ENCODE measurements at regions not wholly inside any gene's neighbourhood (a gene's known extent, or its start where the extent isn't known, plus 50 kb on each side); places are given as distances from the start of the nearest gene placed in this dataset.

GRCh38 chr6:5851261-5851757 is 155.4 kb downstream of the NRN1 start:
- H3K4me3 ChIP-seq (ENCODE audit: low read depth, low read length): peak overlapping the region; percentile 53

GRCh38 chr6:5850848-5851255 is 155.9 kb downstream of the NRN1 start:
- Histone ChIP-seq H3K27me3 (ENCODE audit: control insufficient read depth, insufficient read depth, low read length) (no peaks in the 10 kb centered on the region), H3K4me2 (ENCODE audit: low read length) (peak overlapping the region; percentile 72), H3K27ac (no peak overlapping the region), H3K4me3 (ENCODE audit: low read depth, low read length) (peak overlapping the region; percentile 53), H3K36me3 (ENCODE audit: control insufficient read depth, insufficient read depth, low read length) (no peaks in the 10 kb centered on the region), H3K9ac (no peak overlapping the region), H2AFZ (peak overlapping the region; percentile 92), H3K79me2 (no peaks in the 10 kb centered on the region), H3K9me3 (ENCODE audit: control insufficient read depth, low read length) (peaks cover 2% of the 10 kb centered on the region), H3K4me1 (no peaks in the 10 kb centered on the region)
- TF ChIP-seq CTCF (IDR thresholded peaks at IDR 0.05): no peak

More at GRCh38 chr6:5851261-5851757, 155.4 kb downstream of the NRN1 start:
- no peaks in the 10 kb centered on the region for H3K4me1 ChIP-seq
- no peak overlapping the region for H3K27ac ChIP-seq
- H3K36me3 ChIP-seq (ENCODE audit: control insufficient read depth, insufficient read depth, low read length): no peaks in the 10 kb centered on the region
- H3K9me3 ChIP-seq (ENCODE audit: control insufficient read depth, low read length): peaks cover 2% of the 10 kb centered on the region
- no peak overlapping the region for H3K9ac ChIP-seq
- no peak for TF ChIP-seq CTCF (IDR thresholded peaks at IDR 0.05)
- H3K79me2 ChIP-seq: no peaks in the 10 kb centered on the region
- H3K4me2 ChIP-seq (ENCODE audit: low read length): peak overlapping the region; percentile 72
- peak overlapping the region; percentile 92 for H2AFZ ChIP-seq
- H3K27me3 ChIP-seq (ENCODE audit: control insufficient read depth, insufficient read depth, low read length): no peaks in the 10 kb centered on the region

- Histone ChIP-seq H3K9me3 (ENCODE audit: control insufficient read depth, low read length) (peaks cover 5% of the 10 kb centered on the region), H3K4me1 (no peaks in the 10 kb centered on the region), H3K4me2 (ENCODE audit: low read length) (no peak overlapping the region), H3K36me3 (ENCODE audit: control insufficient read depth, insufficient read depth, low read length) (no peaks in the 10 kb centered on the region), H3K9ac (no peak overlapping the region), H3K4me3 (ENCODE audit: low read depth, low read length) (no peak overlapping the region), H3K27ac (no peak overlapping the region), H3K27me3 (ENCODE audit: control insufficient read depth, insufficient read depth, low read length) (no peaks in the 10 kb centered on the region), H3K79me2 (no peaks in the 10 kb centered on the region), H2AFZ (no peak overlapping the region)
- no peak for TF ChIP-seq CTCF (IDR thresholded peaks at IDR 0.05)
Measured at GRCh38 chr6:5846889-5847288, 159.8 kb downstream of the NRN1 start.

GRCh38 chr6:5846335-5846734 is 160.4 kb downstream of the NRN1 start:
- H3K27me3 ChIP-seq (ENCODE audit: control insufficient read depth, insufficient read depth, low read length): no peaks in the 10 kb centered on the region
- no peaks in the 10 kb centered on the region for H3K79me2 ChIP-seq
- no peak overlapping the region for H3K4me3 ChIP-seq (ENCODE audit: low read depth, low read length)
- no peak overlapping the region for H2AFZ ChIP-seq
- peaks cover 5% of the 10 kb centered on the region for H3K9me3 ChIP-seq (ENCODE audit: control insufficient read depth, low read length)
- no peak for TF ChIP-seq CTCF (IDR thresholded peaks at IDR 0.05)
- H3K4me2 ChIP-seq (ENCODE audit: low read length): no peak overlapping the region
- no peaks in the 10 kb centered on the region for H3K4me1 ChIP-seq
- H3K27ac ChIP-seq: no peak overlapping the region
- no peak overlapping the region for H3K9ac ChIP-seq
- H3K36me3 ChIP-seq (ENCODE audit: control insufficient read depth, insufficient read depth, low read length): no peaks in the 10 kb centered on the region

- peaks cover 3% of the 10 kb centered on the region for H3K9me3 ChIP-seq (ENCODE audit: control insufficient read depth, low read length)
- TF ChIP-seq CTCF (IDR thresholded peaks at IDR 0.05): no peak
- no peak overlapping the region for H3K4me3 ChIP-seq (ENCODE audit: low read depth, low read length)
- H3K27me3 ChIP-seq (ENCODE audit: control insufficient read depth, insufficient read depth, low read length): no peaks in the 10 kb centered on the region
- no peaks in the 10 kb centered on the region for H3K4me1 ChIP-seq
- H3K27ac ChIP-seq: no peak overlapping the region
- no peaks in the 10 kb centered on the region for H3K79me2 ChIP-seq
- no peaks in the 10 kb centered on the region for H3K36me3 ChIP-seq (ENCODE audit: control insufficient read depth, insufficient read depth, low read length)
- no peak overlapping the region for H2AFZ ChIP-seq
- no peak overlapping the region for H3K9ac ChIP-seq
- H3K4me2 ChIP-seq (ENCODE audit: low read length): no peak overlapping the region
Measured at GRCh38 chr6:5843078-5843477, 163.6 kb downstream of the NRN1 start.
